SK-N-SH treated with all-trans-retinoic acid at 6 μM for 48 hours (cell line): ENCODE measurements at regions not wholly inside any gene's neighbourhood (a gene's known extent, or its start where the extent isn't known, plus 50 kb on each side); places are given as distances from the start of the nearest gene placed in this dataset.
A peak's percentile ranks its signal among the peaks of the same experiment; 100 is the strongest.

Source experiments
- ARNTL ChIP-seq: fragments of 450-650 bp; formaldehyde crosslinking; IDR thresholded peaks from 2 replicates; pipeline ENCODE4 v1.5.0; 2020; ENCODE audit warnings: low read depth, mild to moderate bottlenecking, moderate library complexity, borderline replicate concordance
- BACH2 ChIP-seq: fragments of 250-450 bp; sonication (Bioruptor Pico); IDR thresholded peaks from 2 replicates; pipeline ENCODE4 v1.9.0; 2021; ENCODE audit warnings: mild to moderate bottlenecking, borderline replicate concordance
- CSDC2 ChIP-seq: fragments of 250-450 bp; sonication (Bioruptor Pico); IDR thresholded peaks from 2 replicates; pipeline ENCODE4 v1.5.0; 2020; ENCODE audit warnings: mild to moderate bottlenecking, moderate library complexity
- ISL1 ChIP-seq: fragments of 250-450 bp; sonication (Bioruptor Pico); IDR thresholded peaks from 2 replicates; pipeline ENCODE4 v2.1.2; 2022; ENCODE audit warnings: mild to moderate bottlenecking, moderate library complexity
- PATZ1 ChIP-seq: fragments of 250-450 bp; sonication (Bioruptor Pico); IDR thresholded peaks from 2 replicates; pipeline ENCODE4 v1.8.0; 2020; ENCODE audit warnings: mild to moderate bottlenecking, moderate library complexity, borderline replicate concordance
- PPARA ChIP-seq: fragments of 250-450 bp; sonication (Bioruptor Pico); IDR thresholded peaks from 2 replicates; pipeline ENCODE4 v1.5.0; 2020; ENCODE audit warnings: mild to moderate bottlenecking, borderline replicate concordance
- RARB ChIP-seq: fragments of 250-450 bp; sonication (Bioruptor Pico); IDR thresholded peaks from 2 replicates; pipeline ENCODE4 v1.8.0; 2021; ENCODE audit warnings: mild to moderate bottlenecking, moderate library complexity
- TOX ChIP-seq: fragments of 250-450 bp; sonication (Bioruptor Pico); IDR thresholded peaks from 2 replicates; pipeline ENCODE4 v1.8.0; 2021; ENCODE audit warnings: mild to moderate bottlenecking, moderate library complexity, borderline replicate concordance
- ZC3H10 ChIP-seq: fragments of 250-450 bp; sonication (Bioruptor Pico); IDR thresholded peaks from 2 replicates; pipeline ENCODE4 v1.5.1; 2021; ENCODE audit warnings: mild to moderate bottlenecking, moderate library complexity
- ZFP30 ChIP-seq: fragments of 450-650 bp; formaldehyde crosslinking; IDR thresholded peaks from 2 replicates; pipeline ENCODE4 v1.5.0; 2022; ENCODE audit warnings: mild to moderate bottlenecking, moderate library complexity
- ZNF565 ChIP-seq: fragments of 450-650 bp; formaldehyde crosslinking; conservative IDR thresholded peaks from 2 replicates; pipeline ENCODE4 v1.5.0; 2020; ENCODE audit warnings: low read depth, mild to moderate bottlenecking, moderate library complexity
- ZNF70 ChIP-seq: fragments of 450-650 bp; formaldehyde crosslinking; IDR thresholded peaks from 2 replicates; pipeline ENCODE4 v1.5.0; 2020; ENCODE audit warnings: mild to moderate bottlenecking, moderate library complexity
- TF ChIP-seq, protein P1 (sequence below): fragments of 250-450 bp; sonication (Bioruptor Pico); IDR thresholded peaks from 2 replicates; pipeline ENCODE4 v1.8.0; 2021; ENCODE audit warnings: low read depth, mild to moderate bottlenecking, moderate library complexity, borderline replicate concordance

- TF ChIP-seq, protein P1, sequence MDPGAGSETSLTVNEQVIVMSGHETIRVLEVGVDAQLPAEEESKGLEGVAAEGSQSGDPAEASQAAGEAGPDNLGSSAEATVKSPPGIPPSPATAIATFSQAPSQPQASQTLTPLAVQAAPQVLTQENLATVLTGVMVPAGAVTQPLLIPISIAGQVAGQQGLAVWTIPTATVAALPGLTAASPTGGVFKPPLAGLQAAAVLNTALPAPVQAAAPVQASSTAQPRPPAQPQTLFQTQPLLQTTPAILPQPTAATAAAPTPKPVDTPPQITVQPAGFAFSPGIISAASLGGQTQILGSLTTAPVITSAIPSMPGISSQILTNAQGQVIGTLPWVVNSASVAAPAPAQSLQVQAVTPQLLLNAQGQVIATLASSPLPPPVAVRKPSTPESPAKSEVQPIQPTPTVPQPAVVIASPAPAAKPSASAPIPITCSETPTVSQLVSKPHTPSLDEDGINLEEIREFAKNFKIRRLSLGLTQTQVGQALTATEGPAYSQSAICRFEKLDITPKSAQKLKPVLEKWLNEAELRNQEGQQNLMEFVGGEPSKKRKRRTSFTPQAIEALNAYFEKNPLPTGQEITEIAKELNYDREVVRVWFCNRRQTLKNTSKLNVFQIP (CRISPR knock-in tag) = no peak
- TF ChIP-seq PATZ1 (CRISPR knock-in tag) (no peak), ZNF70 (CRISPR knock-in tag) (no peak), ZFP30 (no peak), TOX (no peak), ARNTL (CRISPR knock-in tag) (no peak), ZC3H10 (CRISPR knock-in tag) (no peak), CSDC2 (no peak), ZNF565 (CRISPR knock-in tag) (no peak), PPARA (CRISPR knock-in tag) (no peak), ISL1 (CRISPR knock-in tag) (peak; percentile 55), RARB (CRISPR knock-in tag) (no peak), BACH2 (CRISPR knock-in tag) (no peak)
Observed at GRCh38 chr1:64403331-64403730, 66.6 kb upstream of the CACHD1 start.
